GM19372 (cell line): ENCODE measurements at regions not wholly inside any gene's neighbourhood (a gene's known extent, or its start where the extent isn't known, plus 50 kb on each side); places are given as distances from the start of the nearest gene placed in this dataset.
"Not testable (repeated sequence)": the region's sequence is repeated elsewhere in the genome, so short reads cannot be mapped to it uniquely, and the experiment has no call there.

Experiments used
- ATAC-seq: cut with Tn5 transposase; IDR thresholded peaks from one replicate; pipeline ENCODE4 v1.9.1; 2021; ENCODE audit warnings: mild to moderate bottlenecking, low read depth, moderate library complexity; ENCODE audit not compliant: unreplicated experiment

GRCh38 chr2:138910427-138910826, 130.2 kb upstream of the NXPH2 start:
- no peak for ATAC-seq

- ATAC-seq = no peak
These were observed 126.4 kb upstream of the NXPH2 start for GRCh38 chr2:138906549-138906948.

GRCh38 chr2:138902239-138902871, 122.2 kb upstream of the NXPH2 start:
- no peak for ATAC-seq

GRCh38 chr2:138901530-138901929, 121.3 kb upstream of the NXPH2 start:
- no peak for ATAC-seq

- ATAC-seq = no peak
These were observed 118.7 kb upstream of the NXPH2 start for GRCh38 chr2:138898855-138899254.

- ATAC-seq = no peak
These were observed 117.1 kb upstream of the NXPH2 start for GRCh38 chr2:138897274-138897673.

- ATAC-seq = no peak
These were observed 113.6 kb upstream of the NXPH2 start for GRCh38 chr2:138893746-138894145.

- ATAC-seq = no peak
These were observed 100.9 kb upstream of the NXPH2 start for GRCh38 chr2:138881126-138881525.

GRCh38 chr2:138879931-138880330, 99.7 kb upstream of the NXPH2 start:
- ATAC-seq = no peak

- no peak for ATAC-seq
These were observed 97.2 kb upstream of the NXPH2 start for GRCh38 chr2:138877421-138877820.

- ATAC-seq = no peak
These were observed 94.1 kb upstream of the NXPH2 start for GRCh38 chr2:138874251-138874650.

- not testable (repeated sequence) for ATAC-seq
These were observed 91.9 kb upstream of the NXPH2 start for GRCh38 chr2:138872116-138872515.

GRCh38 chr2:138871312-138871711, 91.1 kb upstream of the NXPH2 start:
- ATAC-seq = no peak

GRCh38 chr2:138867341-138867740, 87.2 kb upstream of the NXPH2 start:
- no peak for ATAC-seq

- no peak for ATAC-seq
These were observed 86.6 kb upstream of the NXPH2 start for GRCh38 chr2:138866797-138867196.

GRCh38 chr2:138853761-138854160, 73.6 kb upstream of the NXPH2 start:
- ATAC-seq = no peak

GRCh38 chr2:138853296-138853695, 73.1 kb upstream of the NXPH2 start:
- no peak for ATAC-seq

- peak; percentile 89 for ATAC-seq
These were observed 66.1 kb upstream of the NXPH2 start for GRCh38 chr2:138846216-138846821.

- ATAC-seq = no peak
These were observed 62.2 kb upstream of the NXPH2 start for GRCh38 chr2:138842341-138842740.

- ATAC-seq = no peak
These were observed 61.3 kb upstream of the NXPH2 start for GRCh38 chr2:138841459-138841858.

GRCh38 chr2:138838851-138839620, 58.8 kb upstream of the NXPH2 start:
- no peak for ATAC-seq

GRCh38 chr2:138831691-138832090, 51.5 kb upstream of the NXPH2 start:
- no peak for ATAC-seq
